ENCODE measurements at regions not wholly inside any gene's neighbourhood (a gene's known extent, or its start where the extent isn't known, plus 50 kb on each side); places are given as distances from the start of the nearest gene placed in this dataset.

GRCh38 chr5:163626904-163627434 lies 121.5 kb downstream of the MAT2B start:
- DNase-seq (ENCODE audit: low read depth) = no peak
- TF ChIP-seq, protein P1, sequence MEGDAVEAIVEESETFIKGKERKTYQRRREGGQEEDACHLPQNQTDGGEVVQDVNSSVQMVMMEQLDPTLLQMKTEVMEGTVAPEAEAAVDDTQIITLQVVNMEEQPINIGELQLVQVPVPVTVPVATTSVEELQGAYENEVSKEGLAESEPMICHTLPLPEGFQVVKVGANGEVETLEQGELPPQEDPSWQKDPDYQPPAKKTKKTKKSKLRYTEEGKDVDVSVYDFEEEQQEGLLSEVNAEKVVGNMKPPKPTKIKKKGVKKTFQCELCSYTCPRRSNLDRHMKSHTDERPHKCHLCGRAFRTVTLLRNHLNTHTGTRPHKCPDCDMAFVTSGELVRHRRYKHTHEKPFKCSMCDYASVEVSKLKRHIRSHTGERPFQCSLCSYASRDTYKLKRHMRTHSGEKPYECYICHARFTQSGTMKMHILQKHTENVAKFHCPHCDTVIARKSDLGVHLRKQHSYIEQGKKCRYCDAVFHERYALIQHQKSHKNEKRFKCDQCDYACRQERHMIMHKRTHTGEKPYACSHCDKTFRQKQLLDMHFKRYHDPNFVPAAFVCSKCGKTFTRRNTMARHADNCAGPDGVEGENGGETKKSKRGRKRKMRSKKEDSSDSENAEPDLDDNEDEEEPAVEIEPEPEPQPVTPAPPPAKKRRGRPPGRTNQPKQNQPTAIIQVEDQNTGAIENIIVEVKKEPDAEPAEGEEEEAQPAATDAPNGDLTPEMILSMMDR (conservative IDR thresholded peaks at IDR 0.05; ENCODE audit: control insufficient read depth, insufficient read depth, low read depth, low read length) = no peak
- no peak overlapping the region for H3K4me3 ChIP-seq (ENCODE audit: control insufficient read depth, low read depth, low read length)

GRCh38 chr5:163631856-163632255 lies 126.4 kb downstream of the MAT2B start:
- DNase-seq (ENCODE audit: low read depth) = no peak
- TF ChIP-seq, protein P1 (conservative IDR thresholded peaks at IDR 0.05; ENCODE audit: control insufficient read depth, insufficient read depth, low read depth, low read length) = no peak
- no peak overlapping the region for H3K4me3 ChIP-seq (ENCODE audit: control insufficient read depth, low read depth, low read length)

- DNase-seq (ENCODE audit: low read depth) = no peak
- no peak overlapping the region for H3K4me3 ChIP-seq (ENCODE audit: control insufficient read depth, low read depth, low read length)
- TF ChIP-seq, protein P1 (conservative IDR thresholded peaks at IDR 0.05; ENCODE audit: control insufficient read depth, insufficient read depth, low read depth, low read length) = no peak
Measured at GRCh38 chr5:163633926-163634460, 128.6 kb downstream of the MAT2B start.

GRCh38 chr5:163635631-163636030 lies 130.2 kb downstream of the MAT2B start:
- TF ChIP-seq, protein P1 (conservative IDR thresholded peaks at IDR 0.05; ENCODE audit: control insufficient read depth, insufficient read depth, low read depth, low read length) = no peak

GRCh38 chr5:163642904-163643303 lies 137.5 kb downstream of the MAT2B start:
- DNase-seq (ENCODE audit: low read depth) = no peak
- H3K4me3 ChIP-seq (ENCODE audit: control insufficient read depth, low read depth, low read length) = no peak overlapping the region
- TF ChIP-seq, protein P1 (conservative IDR thresholded peaks at IDR 0.05; ENCODE audit: control insufficient read depth, insufficient read depth, low read depth, low read length) = no peak

More at GRCh38 chr5:163635631-163636030, 130.2 kb downstream of the MAT2B start:
- no peak for DNase-seq (ENCODE audit: low read depth)
- H3K4me3 ChIP-seq (ENCODE audit: control insufficient read depth, low read depth, low read length) = no peak overlapping the region

GRCh38 chr5:163645421-163646416 lies 140.3 kb downstream of the MAT2B start:
- DNase-seq (ENCODE audit: low read depth) = no peak
- no peak overlapping the region for H3K4me3 ChIP-seq (ENCODE audit: control insufficient read depth, low read depth, low read length)
- TF ChIP-seq, protein P1 (conservative IDR thresholded peaks at IDR 0.05; ENCODE audit: control insufficient read depth, insufficient read depth, low read depth, low read length) = no peak
